IMR-90 (cell line): ENCODE measurements at regions not wholly inside any gene's neighbourhood (a gene's known extent, or its start where the extent isn't known, plus 50 kb on each side); places are given as distances from the start of the nearest gene placed in this dataset.

Experiments
- ATAC-seq: fragments of 200-7000 bp; cut with Tn5 transposase; 2 replicates; pipeline ENCODE4 v1.9.1; 2020; ENCODE audit warnings: low read depth, mild to moderate bottlenecking, moderate library complexity
- BruUV-seq: library from RNA; stranded (reverse); fragments of 400-500 nt; replicated peaks from 2 replicates; lab custom pipeline; 2021; lab: Mats Ljungman, UMichigan
- CTCF ChIA-PET: fragments of 300-600 bp; formaldehyde crosslinking; extraction: SDS; loops from one replicate; lab custom pipeline; 2021; ENCODE audit warnings: antibody characterized with exemption; lab: Yijun Ruan, JAX
- POLR2A ChIA-PET: fragments of 300-600 bp; sonication (Branson Sonifier 250); formaldehyde crosslinking; loops from one replicate; lab custom pipeline; 2022; ENCODE audit warnings: antibody characterized with exemption; ENCODE audit not compliant: unreplicated experiment; lab: Charles Lee
- DNase-seq: peaks from one replicate; pipeline ENCODE4 v3.0.0; 2013
- H2AFZ ChIP-seq: replicated peaks from 2 replicates; pipeline ENCODE3; 2013; ENCODE audit warnings: low read length, mild to moderate bottlenecking; ENCODE audit not compliant: poor library complexity
- H2AK5ac ChIP-seq: 2 replicates; pipeline ENCODE4 v1.6.1; 2013; ENCODE audit warnings: low read depth, low read length, inconsistent platforms
- H2AK9ac ChIP-seq: replicated peaks from 2 replicates; pipeline ENCODE3; 2013; ENCODE audit warnings: mild to moderate bottlenecking, low read depth, low read length, moderate library complexity; ENCODE audit not compliant: poor library complexity
- H2BK120ac ChIP-seq: 2 replicates; pipeline ENCODE4 v1.6.1; 2013; ENCODE audit warnings: low read depth, low read length, inconsistent platforms
- H2BK15ac ChIP-seq: 3 replicates; pipeline ENCODE4 v1.6.1; 2013; ENCODE audit warnings: low read depth, low read length, inconsistent platforms
- H2BK20ac ChIP-seq: 2 replicates; pipeline ENCODE4 v1.6.1; 2013; ENCODE audit warnings: low read depth, mild to moderate bottlenecking, inconsistent platforms, low read length, moderate library complexity
- H2BK5ac ChIP-seq: 2 replicates; pipeline ENCODE4 v1.6.1; 2013; ENCODE audit warnings: mild to moderate bottlenecking, low read depth, low read length, inconsistent platforms; ENCODE audit not compliant: poor library complexity, severe bottlenecking
- H3K14ac ChIP-seq: replicated peaks from 2 replicates; pipeline ENCODE4 v1.6.1; 2013; ENCODE audit warnings: low read depth, low read length, inconsistent platforms
- H3K18ac ChIP-seq: 2 replicates; pipeline ENCODE4 v1.6.1; 2013; ENCODE audit warnings: low read depth, low read length, control low read depth
- H3K23ac ChIP-seq: 2 replicates; pipeline ENCODE4 v1.6.1; 2013; ENCODE audit warnings: low read depth, low read length, inconsistent platforms
- H3K27ac ChIP-seq: 2 replicates; pipeline ENCODE4 v1.5.1; 2013; ENCODE audit warnings: mild to moderate bottlenecking, control low read depth, low read length; ENCODE audit not compliant: insufficient read depth
- H3K27me3 ChIP-seq: 2 replicates; pipeline ENCODE4 v1.6.1; 2013; ENCODE audit warnings: low read length; ENCODE audit not compliant: control insufficient read depth, insufficient read depth
- H3K36me3 ChIP-seq: 2 replicates; pipeline ENCODE4 v1.6.1; 2013; ENCODE audit warnings: low read length, mixed read lengths; ENCODE audit not compliant: control insufficient read depth, insufficient read depth
- H3K4ac ChIP-seq: 2 replicates; pipeline ENCODE4 v1.6.1; 2013; ENCODE audit warnings: low read depth, low read length, inconsistent platforms
- H3K4me1 ChIP-seq: 2 replicates; pipeline ENCODE4 v1.6.1; 2013; ENCODE audit warnings: low read length, mixed read lengths; ENCODE audit not compliant: control insufficient read depth, insufficient read depth
- H3K4me2 ChIP-seq: 2 replicates; pipeline ENCODE4 v1.6.1; 2013; ENCODE audit warnings: low read depth, mild to moderate bottlenecking, control low read depth, low read length, moderate library complexity
- H3K4me3 ChIP-seq: 2 replicates; pipeline ENCODE4 v1.5.1; 2013; ENCODE audit warnings: low read depth, mild to moderate bottlenecking, control low read depth, low read length, moderate library complexity; ENCODE audit not compliant: insufficient read depth
- H3K56ac ChIP-seq: 2 replicates; pipeline ENCODE4 v1.6.1; 2013; ENCODE audit warnings: low read length, inconsistent platforms; ENCODE audit not compliant: insufficient read depth; ENCODE audit errors: extremely low read depth
- H3K79me1 ChIP-seq, 2 experiments: 2 replicates each; pipeline ENCODE4 v1.6.1; 2013; ENCODE audit warnings: low read length in 2 of 2, inconsistent platforms in 1 of 2, low read depth in 1 of 2
- H3K9ac ChIP-seq: 2 replicates; pipeline ENCODE4 v1.6.1; 2013; ENCODE audit warnings: low read depth, low read length, control low read depth
- H3K9me1 ChIP-seq: 2 replicates; pipeline ENCODE4 v1.6.1; 2013; ENCODE audit warnings: low read length, inconsistent platforms; ENCODE audit not compliant: insufficient read depth
- H3K9me3 ChIP-seq: 2 replicates; pipeline ENCODE4 v1.6.1; 2013; ENCODE audit warnings: low read length; ENCODE audit not compliant: control insufficient read depth, insufficient read depth
- H4K20me1 ChIP-seq: 2 replicates; pipeline ENCODE4 v1.6.1; 2013; ENCODE audit warnings: low read length, inconsistent platforms; ENCODE audit not compliant: insufficient read depth
- H4K5ac ChIP-seq: 2 replicates; pipeline ENCODE4 v1.6.1; 2013; ENCODE audit warnings: mild to moderate bottlenecking, low read depth, low read length, control low read depth
- H4K8ac ChIP-seq, 2 experiments: 2 replicates each; pipeline ENCODE4 v1.6.1; 2013; ENCODE audit warnings: low read depth in 2 of 2, low read length in 2 of 2, control low read depth in 1 of 2, inconsistent platforms in 1 of 2
- H4K91ac ChIP-seq: 2 replicates; pipeline ENCODE4 v1.6.1; 2013; ENCODE audit warnings: low read depth, low read length, inconsistent platforms; ENCODE audit not compliant: insufficient read depth
- MXI1 ChIP-seq: IDR thresholded peaks from 2 replicates; pipeline ENCODE4 v1.6.1; 2012; ENCODE audit warnings: low read depth, mild to moderate bottlenecking, low read length, moderate library complexity, borderline replicate concordance
- RCOR1 ChIP-seq: IDR thresholded peaks from 2 replicates; pipeline ENCODE4 v1.6.1; 2012; ENCODE audit warnings: mild to moderate bottlenecking, low read length, improper control_type of control experiment; ENCODE audit not compliant: insufficient replicate concordance
- WGBS, 2 experiments: methylation state at CpG; one replicate each; pipeline versions ENCODE4 v1.1.5 to v1.1.7; 2013; ENCODE audit warnings: missing lambda C conversion rate in 2 of 2; ENCODE audit not compliant: insufficient read length in 1 of 2; ENCODE audit errors: extremely low coverage in 2 of 2; 5-methylcytosine and 5-hydroxymethylcytosine counted together
- dilution Hi-C: fragments of 300-500 bp; cut with HindIII; formaldehyde crosslinking; loops from one replicate; pipeline ENCODE4 v1.14.3; 2018; ENCODE audit warnings: low sequenced_read_pairs; ENCODE audit not compliant: unreplicated experiment
- in situ Hi-C: fragments of 300-500 bp; cut with MboI; formaldehyde crosslinking; loops from 3 replicates; pipeline ENCODE4 v1.14.3; 2019; ENCODE audit warnings: low sequenced_read_pairs, inconsistent platforms, mixed read lengths
- intact Hi-C: fragments of 100-400 bp; cut with micrococcal nuclease; formaldehyde crosslinking; loops from 2 replicates; pipeline ENCODE4 v1.10.0; 2022

DNA sequence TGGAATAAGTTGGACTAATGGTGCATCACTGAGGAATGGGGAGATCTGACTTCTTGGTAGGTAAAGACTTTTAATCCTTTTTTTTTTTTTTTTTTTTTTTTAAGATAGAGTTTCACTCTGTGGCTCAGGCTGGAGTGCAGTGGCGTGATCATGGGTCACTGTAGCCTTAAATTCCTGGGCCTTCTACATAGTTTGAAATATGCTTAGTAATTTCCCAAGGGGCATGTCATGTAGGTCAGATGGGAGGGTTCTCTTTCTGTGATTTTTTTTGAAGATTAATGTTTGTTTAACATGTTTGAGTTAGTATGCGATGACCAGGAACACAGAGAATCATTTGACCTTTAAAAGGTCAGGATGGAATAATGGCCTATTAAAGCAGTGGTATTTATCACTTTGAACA, 129.1 kb downstream of the S1PR1 start:
- intact Hi-C loops = loop anchor here (2.0 kb wide), 1 partner anchor 37 kb away; no protein-coding TSS in a partner anchor
- H3K4me2 ChIP-seq = no peak overlapping the region
- no peak overlapping the region for H2AK9ac ChIP-seq
- peaks cover 11% of the 10 kb centered on the region for H3K4me1 ChIP-seq
- 67% methylated on average over 1 of the region's 2 CpGs; no CpG with 5 or more reads in 1 of the 2 experiments for WGBS, 2 experiments
- H3K9ac ChIP-seq = no peak overlapping the region
- H2AFZ ChIP-seq = no peak overlapping the region
- peak overlapping the region; percentile 68; the same call in 1 of the 3 replicates for H2BK15ac ChIP-seq
- peak overlapping the region; percentile 60; the same call in 1 of the 2 replicates for H3K4ac ChIP-seq
- H3K18ac ChIP-seq = peak overlapping the region; percentile 53; the same call in 1 of the 2 replicates
- H3K27me3 ChIP-seq = no peaks in the 10 kb centered on the region
- ATAC-seq = no peak
- BruUV-seq = no TSS peak
- H4K20me1 ChIP-seq = no peaks in the 10 kb centered on the region
- no peak overlapping the region; the same call in 1 of the 2 replicates for H2BK20ac ChIP-seq
- ChIA-PET POLR2A (no interaction called here), CTCF (no interaction called here)
- peak overlapping the region; percentile 85 for H2BK120ac ChIP-seq
- no peak for DNase-seq
- H3K4me3 ChIP-seq = no peak overlapping the region
- H2BK5ac ChIP-seq = peak overlapping the region; percentile 28
- no peak overlapping the region for H4K91ac ChIP-seq
- in situ Hi-C loops = no loop called here
- TF ChIP-seq RCOR1 = no peak
- TF ChIP-seq MXI1 = no peak
- H3K9me3 ChIP-seq = no peaks in the 10 kb centered on the region
- H3K27ac ChIP-seq = no peak overlapping the region
- H2AK5ac ChIP-seq = no peak overlapping the region
- dilution Hi-C loops = no loop called here
- H3K23ac ChIP-seq = no peak overlapping the region
- peaks cover 17% of the 10 kb centered on the region; the same call in 1 of the 2 replicates for H3K9me1 ChIP-seq
- no peak overlapping the region; the same call in 1 of the 2 replicates for H3K14ac ChIP-seq
- H4K5ac ChIP-seq = no peak overlapping the region
- no peaks in the 10 kb centered on the region for H3K36me3 ChIP-seq
- H3K56ac ChIP-seq = no peak overlapping the region
- no peaks in the 10 kb centered on the region for H3K79me1 ChIP-seq
- no peak overlapping the region; a peak in 1 of 4 replicates for H4K8ac ChIP-seq
